GM23248 (cell line): ENCODE measurements at regions not wholly inside any gene's neighbourhood (a gene's known extent, or its start where the extent isn't known, plus 50 kb on each side); places are given as distances from the start of the nearest gene placed in this dataset.
A peak's percentile ranks its signal among the peaks of the same experiment; 100 is the strongest.

Experiments used
- DNase-seq: peaks from one replicate; pipeline ENCODE4 v3.0.0-alpha.2; 2015
- H2AFZ ChIP-seq: fragments of 200-600 bp; sonication (generic); 2 replicates; pipeline ENCODE4 v1.6.1; 2016; ENCODE audit warnings: antibody characterized with exemption
- H3F3A ChIP-seq: fragments of 200-600 bp; sonication (generic); 2 replicates; pipeline ENCODE4 v1.6.1; 2016; ENCODE audit warnings: mild to moderate bottlenecking, antibody characterized with exemption, mixed run types; ENCODE audit not compliant: insufficient read depth
- H3K27ac ChIP-seq: fragments of 200-600 bp; sonication (generic); 2 replicates; pipeline ENCODE4 v1.5.1; 2016; ENCODE audit warnings: mild to moderate bottlenecking
- H3K27me3 ChIP-seq: fragments of 200-600 bp; sonication (generic); replicated peaks from 2 replicates; pipeline ENCODE4 v1.6.1; 2016; ENCODE audit warnings: mild to moderate bottlenecking; ENCODE audit not compliant: insufficient read depth
- H3K36me3 ChIP-seq: fragments of 200-600 bp; sonication (generic); 2 replicates; pipeline ENCODE4 v1.6.1; 2016; ENCODE audit warnings: low read depth, mild to moderate bottlenecking
- H3K4me1 ChIP-seq: fragments of 200-600 bp; sonication (generic); 2 replicates; pipeline ENCODE4 v1.6.1; 2016; ENCODE audit warnings: mild to moderate bottlenecking; ENCODE audit not compliant: insufficient read depth
- H3K4me2 ChIP-seq: fragments of 200-600 bp; sonication (generic); one replicate; pipeline ENCODE4 v1.6.1; 2016; ENCODE audit warnings: mild to moderate bottlenecking; ENCODE audit not compliant: unreplicated experiment
- H3K4me3 ChIP-seq: fragments of 200-600 bp; sonication (generic); 2 replicates; pipeline ENCODE4 v1.5.1; 2016; ENCODE audit warnings: mild to moderate bottlenecking
- H3K79me2 ChIP-seq: fragments of 200-600 bp; sonication (generic); 2 replicates; pipeline ENCODE4 v1.6.1; 2016; ENCODE audit warnings: mild to moderate bottlenecking; ENCODE audit not compliant: insufficient read depth
- H3K9ac ChIP-seq: fragments of 200-600 bp; sonication (generic); 2 replicates; pipeline ENCODE4 v1.6.1; 2016; ENCODE audit warnings: mild to moderate bottlenecking
- H3K9me2 ChIP-seq: fragments of 200-600 bp; sonication (generic); 2 replicates; pipeline ENCODE4 v1.6.1; 2016; ENCODE audit warnings: mixed run types, mild to moderate bottlenecking, moderate library complexity; ENCODE audit not compliant: insufficient read depth
- H3K9me3 ChIP-seq: fragments of 200-600 bp; sonication (generic); one replicate; pipeline ENCODE4 v1.6.1; 2017; ENCODE audit warnings: low read depth
- H4K20me1 ChIP-seq: fragments of 200-600 bp; sonication (generic); 2 replicates; pipeline ENCODE4 v1.6.0; 2016; ENCODE audit not compliant: insufficient read depth
- EZH2 ChIP-seq: fragments of 200-600 bp; sonication (generic); IDR thresholded peaks from 2 replicates; pipeline ENCODE4 v1.6.1; 2018; ENCODE audit warnings: antibody characterized with exemption, mild to moderate bottlenecking; ENCODE audit not compliant: insufficient read depth, poor library complexity, severe bottlenecking
- EZH2phosphoT487 ChIP-seq: fragments of 200-600 bp; sonication (generic); IDR thresholded peaks from 2 replicates; pipeline ENCODE4 v1.6.1; 2018; ENCODE audit warnings: antibody characterized with exemption, moderate library complexity, mild to moderate bottlenecking, low read depth; ENCODE audit not compliant: insufficient read depth
- WGBS, 2 experiments: methylation state at CpG; one replicate each; pipeline ENCODE4 v1.1.6; 2015 to 2017; ENCODE audit warnings: low lambda C conversion rate in 2 of 2, low coverage in 1 of 2; ENCODE audit errors: missing lambda C conversion rate in 2 of 2; 5-methylcytosine and 5-hydroxymethylcytosine counted together
- in situ Hi-C: fragments of 300-500 bp; cut with MboI; formaldehyde crosslinking; loops from 2 replicates; pipeline ENCODE4 v1.15.0; 2020

GRCh38 chr12:14280921-14281320, 84.6 kb upstream of the ATF7IP start:
- no peak overlapping the region for H3K4me2 ChIP-seq
- H3K36me3 ChIP-seq: no peaks in the 10 kb centered on the region
- H3K9me3 ChIP-seq: no peaks in the 10 kb centered on the region
- no peaks in the 10 kb centered on the region for H3K27me3 ChIP-seq
- TF ChIP-seq EZH2 (no peak), EZH2phosphoT487 (no peak)
- H3K27ac ChIP-seq: no peak overlapping the region
- no peaks in the 10 kb centered on the region for H3K79me2 ChIP-seq
- H3K9me2 ChIP-seq: no peaks in the 10 kb centered on the region
- no peak overlapping the region for H3K4me3 ChIP-seq
- H3F3A ChIP-seq: no peaks in the 10 kb centered on the region
- no peak overlapping the region for H3K9ac ChIP-seq
- in situ Hi-C loops: no loop called here
- 72 to 87% methylated on average over 5 of the region's 5 CpGs for WGBS, 2 experiments
- H3K4me1 ChIP-seq: no peaks in the 10 kb centered on the region
- no peak for DNase-seq
- no peak overlapping the region for H2AFZ ChIP-seq
- no peaks in the 10 kb centered on the region for H4K20me1 ChIP-seq

GRCh38 chr12:14281539-14281938, 83.9 kb upstream of the ATF7IP start:
- WGBS, 2 experiments: 83 to 89% methylated on average over 2 of the region's 2 CpGs
- Histone ChIP-seq H3K79me2 (no peaks in the 10 kb centered on the region), H3K9me2 (no peaks in the 10 kb centered on the region), H3F3A (no peaks in the 10 kb centered on the region), H3K9me3 (no peaks in the 10 kb centered on the region), H3K36me3 (no peaks in the 10 kb centered on the region), H3K4me1 (no peaks in the 10 kb centered on the region), H3K4me2 (no peak overlapping the region), H3K27ac (no peak overlapping the region), H2AFZ (no peak overlapping the region), H3K4me3 (no peak overlapping the region), H4K20me1 (no peaks in the 10 kb centered on the region), H3K9ac (no peak overlapping the region), H3K27me3 (no peaks in the 10 kb centered on the region)
- in situ Hi-C loops: no loop called here
- peak; percentile 6 for DNase-seq
- no peak for TF ChIP-seq EZH2phosphoT487
- no peak for TF ChIP-seq EZH2

DNA sequence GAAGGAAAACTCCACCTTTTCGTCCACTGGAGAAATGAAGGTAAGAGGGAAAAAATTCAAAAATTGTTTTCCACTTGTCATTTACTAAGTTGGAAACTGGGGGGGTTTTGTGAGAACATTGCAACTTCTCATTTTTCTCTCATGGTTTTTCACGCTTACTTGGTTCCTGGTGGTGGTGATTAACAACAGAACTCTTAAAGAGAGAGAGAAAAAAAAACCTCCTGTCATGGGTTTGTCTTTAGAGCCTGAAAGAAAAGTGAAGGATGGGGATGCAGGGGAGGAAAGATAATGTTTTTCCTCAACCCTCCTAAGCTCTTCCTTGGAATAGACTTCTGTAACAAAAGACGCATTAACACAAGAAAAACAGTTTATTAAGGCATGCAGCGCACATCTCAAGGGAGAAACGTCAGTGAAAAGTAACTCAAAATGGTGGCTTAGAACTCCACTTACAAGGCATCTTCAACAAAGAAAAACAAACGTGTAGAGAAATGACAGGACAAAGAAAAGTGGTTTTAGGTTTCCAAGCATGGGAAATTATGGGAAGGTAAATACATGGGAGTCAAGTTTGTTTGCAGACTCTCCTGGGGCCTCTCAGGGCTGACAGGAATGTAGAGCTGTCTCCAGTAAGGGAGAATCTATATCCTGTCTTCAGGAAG, 81.9 kb upstream of the ATF7IP start:
- H2AFZ ChIP-seq: peak overlapping the region; percentile 53; the same call in 1 of the 2 replicates
- H3K9ac ChIP-seq: no peak overlapping the region
- no peak overlapping the region for H3K4me2 ChIP-seq
- H3K9me2 ChIP-seq: no peaks in the 10 kb centered on the region
- H3F3A ChIP-seq: no peaks in the 10 kb centered on the region
- no peaks in the 10 kb centered on the region for H4K20me1 ChIP-seq
- no peaks in the 10 kb centered on the region for H3K4me1 ChIP-seq
- 40 to 42% methylated on average over 6 of the region's 6 CpGs for WGBS, 2 experiments
- TF ChIP-seq EZH2phosphoT487 (no peak), EZH2 (no peak)
- no peaks in the 10 kb centered on the region for H3K36me3 ChIP-seq
- H3K4me3 ChIP-seq: no peak overlapping the region
- no peak for DNase-seq
- in situ Hi-C loops: no loop called here
- H3K9me3 ChIP-seq: no peaks in the 10 kb centered on the region
- H3K27me3 ChIP-seq: no peaks in the 10 kb centered on the region
- no peaks in the 10 kb centered on the region for H3K79me2 ChIP-seq
- H3K27ac ChIP-seq: no peak overlapping the region

GRCh38 chr12:14284184-14284722, 81.2 kb upstream of the ATF7IP start:
- H3K27ac ChIP-seq: no peak overlapping the region
- no peaks in the 10 kb centered on the region for H3K36me3 ChIP-seq
- peak overlapping the region; percentile 53; the same call in 1 of the 2 replicates for H2AFZ ChIP-seq
- in situ Hi-C loops: no loop called here
- no peaks in the 10 kb centered on the region for H3K9me2 ChIP-seq
- H4K20me1 ChIP-seq: no peaks in the 10 kb centered on the region
- no peak overlapping the region for H3K9ac ChIP-seq
- DNase-seq: no peak
- H3K27me3 ChIP-seq: no peaks in the 10 kb centered on the region
- no peaks in the 10 kb centered on the region for H3K9me3 ChIP-seq
- no peak overlapping the region for H3K4me3 ChIP-seq
- no peaks in the 10 kb centered on the region for H3K79me2 ChIP-seq
- no peak overlapping the region for H3K4me2 ChIP-seq
- no peaks in the 10 kb centered on the region for H3F3A ChIP-seq
- no peaks in the 10 kb centered on the region for H3K4me1 ChIP-seq
- no peak for TF ChIP-seq EZH2
- TF ChIP-seq EZH2phosphoT487: no peak
- 41 to 44% methylated on average over 7 of the region's 7 CpGs for WGBS, 2 experiments
